GM12873 (cell line): ENCODE measurements at regions not wholly inside any gene's neighbourhood (a gene's known extent, or its start where the extent isn't known, plus 50 kb on each side); places are given as distances from the start of the nearest gene placed in this dataset.

Source experiments
- CTCF ChIP-seq: IDR thresholded peaks from 2 replicates; pipeline ENCODE4 v1.5.1; 2012; ENCODE audit warnings: low read depth, mild to moderate bottlenecking, moderate library complexity, low read length, control low read depth; ENCODE audit not compliant: insufficient read depth; ENCODE audit errors: missing control alignments

GRCh38 chr17:6912110-6913051 is 80.9 kb upstream of the TEKT1 start:
- no peak for TF ChIP-seq CTCF

GRCh38 chr17:6913608-6914443 is 82.0 kb upstream of the ALOX12 start:
- TF ChIP-seq CTCF, result peak; percentile 81

- no peak for TF ChIP-seq CTCF
Observed at GRCh38 chr17:6914711-6915110, 81.1 kb upstream of the ALOX12 start.

GRCh38 chr17:6915620-6916019 is 80.2 kb upstream of the ALOX12 start:
- no peak for TF ChIP-seq CTCF

- no peak for TF ChIP-seq CTCF
Observed at GRCh38 chr17:6919158-6919557, 76.7 kb upstream of the ALOX12 start.

GRCh38 chr17:6923385-6923784 is 72.5 kb upstream of the ALOX12 start:
- no peak for TF ChIP-seq CTCF

GRCh38 chr17:6924208-6924607 is 71.6 kb upstream of the ALOX12 start:
- no peak for TF ChIP-seq CTCF
